ENCODE measurements at regions not wholly inside any gene's neighbourhood (a gene's known extent, or its start where the extent isn't known, plus 50 kb on each side); places are given as distances from the start of the nearest gene placed in this dataset.

DNA sequence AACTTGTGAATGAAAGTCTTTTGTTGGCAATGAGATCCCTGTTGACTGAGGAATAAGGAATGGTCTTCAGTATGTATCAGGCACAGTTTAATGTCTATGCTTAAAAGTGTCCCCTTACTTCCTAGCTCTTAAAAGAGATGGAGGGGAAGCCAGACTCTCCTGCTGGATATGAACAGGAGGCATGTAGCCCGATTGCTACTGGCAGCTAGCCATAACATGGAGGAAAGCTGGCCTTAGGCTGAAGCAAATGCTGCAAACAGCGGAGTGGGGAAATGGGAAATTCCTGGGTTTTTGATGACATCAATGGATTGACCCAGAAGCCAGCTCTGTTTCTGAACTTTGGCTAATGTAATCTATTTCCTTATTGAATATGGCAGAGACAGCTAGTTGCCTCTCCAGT is 266.1 kb downstream of the SLC4A3 start:
- DNase-seq (ENCODE audit: low read depth, low spot score), result no peak

DNA sequence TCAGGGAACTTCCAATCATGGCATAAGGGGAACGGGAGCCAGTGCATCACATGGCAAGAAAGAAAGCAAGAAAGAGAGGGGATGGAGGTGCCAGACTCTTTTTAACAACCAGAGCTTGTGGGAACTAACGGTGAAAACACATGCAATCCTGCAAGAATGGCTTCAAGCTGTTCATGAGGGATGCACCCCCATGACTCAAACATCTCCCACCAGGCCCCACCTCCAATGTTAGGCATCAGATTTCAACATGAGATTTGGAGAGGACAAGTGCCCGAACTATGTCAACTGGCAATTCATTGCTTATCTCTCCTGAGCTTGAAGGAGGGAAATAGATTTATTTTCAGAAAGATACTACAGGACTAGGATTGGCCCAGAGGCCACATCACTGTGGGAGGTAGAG is 270.0 kb downstream of the SLC4A3 start:
- no peak for DNase-seq (ENCODE audit: low read depth, low spot score)

DNA sequence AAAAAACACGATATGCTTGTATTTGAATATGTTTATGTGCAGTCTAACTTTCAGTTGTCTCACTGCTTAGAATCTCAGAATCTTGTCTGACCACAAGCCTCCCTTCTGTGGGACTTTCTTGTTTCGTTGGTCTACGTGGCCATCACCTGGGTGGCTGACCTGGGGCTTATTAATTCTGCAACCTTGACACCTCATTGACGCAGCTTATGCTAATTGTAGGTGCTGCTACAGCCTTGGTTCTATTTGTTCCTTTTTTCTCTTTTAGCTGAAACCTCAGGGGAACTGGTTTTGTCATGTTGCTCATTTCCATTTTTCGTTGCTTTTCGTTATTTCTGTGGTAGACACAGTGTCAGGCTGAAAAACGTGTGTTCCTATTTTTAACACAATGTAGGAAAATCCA is 273.7 kb downstream of the SLC4A3 start:
- DNase-seq (ENCODE audit: low read depth, low spot score), result no peak

DNA sequence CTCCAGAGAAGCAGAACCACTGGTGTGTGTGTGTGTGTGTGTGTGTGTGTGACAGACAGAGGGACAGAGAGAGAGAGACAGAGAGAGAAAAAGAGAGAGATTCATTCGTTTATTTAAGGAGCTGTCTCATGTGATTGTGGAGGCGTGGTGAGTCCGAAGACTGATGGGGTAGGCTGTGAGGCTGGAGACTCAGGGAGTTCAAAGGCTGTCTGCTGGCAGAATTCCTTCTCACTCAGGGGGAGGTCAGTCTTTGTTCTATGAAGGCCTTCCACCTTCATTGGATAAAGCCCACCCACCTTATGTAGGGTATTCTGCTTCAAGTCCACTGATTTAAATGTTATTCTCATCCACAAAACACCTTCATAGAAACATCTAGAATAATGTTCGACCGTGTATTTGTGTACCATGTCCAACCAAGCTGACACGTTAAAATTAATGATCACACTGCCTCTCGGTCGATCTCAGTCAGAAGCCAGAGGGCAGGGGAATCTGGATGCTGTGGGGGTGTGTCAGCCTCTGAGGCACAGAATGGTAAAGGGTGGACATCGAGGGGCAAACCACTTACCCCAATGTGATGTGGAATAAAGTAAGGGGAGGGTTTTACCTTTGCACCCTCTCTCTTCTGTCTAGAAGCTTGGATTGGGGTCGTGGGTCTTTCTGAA is 275.6 kb downstream of the SLC4A3 start:
- DNase-seq (ENCODE audit: low read depth, low spot score), result no peak

DNA sequence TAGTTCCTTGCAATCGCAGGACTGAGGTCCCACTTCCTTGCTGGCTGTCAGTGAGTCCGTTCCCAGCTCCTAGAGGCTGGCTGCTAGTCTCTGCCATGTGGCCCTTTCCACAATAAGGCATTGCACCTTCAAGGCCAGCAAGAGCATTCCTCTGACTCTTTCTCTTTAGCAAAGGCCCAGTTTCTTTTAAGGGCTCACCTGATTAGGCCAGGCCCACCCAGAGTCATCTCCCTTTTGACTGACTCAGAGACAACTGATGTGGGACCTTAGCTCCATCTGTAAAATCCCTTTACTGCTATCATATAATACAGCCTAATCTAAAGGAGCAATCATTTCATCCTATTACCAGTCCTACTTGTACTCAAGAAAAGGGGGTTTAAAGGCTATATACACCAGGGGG is 278.2 kb downstream of the SLC4A3 start:
- DNase-seq (ENCODE audit: low read depth, low spot score), result no peak

DNA sequence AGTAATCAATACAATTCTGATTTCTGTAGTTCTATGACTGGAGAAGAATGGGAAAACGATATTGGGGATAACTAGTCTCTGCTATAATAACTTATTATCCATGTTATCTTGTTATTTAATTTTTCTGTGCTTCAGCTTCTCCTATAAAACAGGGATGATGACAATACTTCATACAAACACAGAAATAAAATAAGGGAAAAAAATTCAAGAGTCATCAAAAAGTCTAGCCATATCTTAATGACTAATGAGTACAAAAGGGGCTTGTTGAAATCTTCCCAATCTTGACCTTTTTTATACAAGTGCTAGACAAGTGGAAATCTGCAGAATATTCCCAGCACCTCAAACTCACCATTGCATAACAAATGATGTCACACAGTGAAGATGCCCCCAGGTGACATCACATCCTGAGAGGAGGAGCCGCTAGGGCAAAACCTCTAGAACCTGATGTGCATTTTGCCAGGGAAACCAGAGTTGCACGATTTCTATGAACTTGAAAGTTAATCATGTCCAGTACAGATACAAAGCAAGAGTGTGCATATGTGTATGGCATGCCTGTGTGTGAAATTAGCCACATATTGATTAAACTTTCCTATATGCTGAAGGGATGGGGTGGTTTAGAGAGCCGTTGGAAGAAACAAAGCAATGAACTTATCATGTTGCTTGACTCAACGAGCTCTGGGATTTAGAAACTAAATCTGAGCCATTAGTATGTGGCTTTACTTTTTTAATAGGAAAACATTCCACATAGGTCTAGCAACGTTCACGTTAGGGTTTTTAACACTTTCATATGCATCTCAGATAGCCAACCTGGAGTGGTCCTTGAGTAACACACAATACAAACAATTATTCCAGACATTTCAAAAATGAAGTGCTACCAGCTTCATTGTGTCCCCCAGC is 278.9 kb downstream of the SLC4A3 start:
- DNase-seq (ENCODE audit: low read depth, low spot score), result no peak

DNA sequence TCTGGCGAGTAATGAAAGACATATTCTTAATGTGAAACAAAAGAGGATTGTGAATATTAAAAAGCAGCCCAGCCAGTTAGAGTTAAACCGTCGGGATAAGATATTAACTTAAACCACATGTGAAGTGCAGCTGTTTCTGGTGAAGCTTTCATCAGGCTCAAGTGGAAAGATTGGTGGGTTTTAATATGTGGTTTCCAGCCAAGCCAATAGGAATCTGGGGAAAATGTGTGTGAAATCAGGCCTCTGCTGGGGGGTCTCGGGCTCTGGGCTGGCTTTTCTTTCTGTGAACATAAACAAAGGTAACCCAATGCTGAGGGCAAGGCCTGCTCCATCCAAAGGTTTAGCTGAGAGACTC is 279.6 kb downstream of the SLC4A3 start:
- no peak for DNase-seq (ENCODE audit: low read depth, low spot score)

DNA sequence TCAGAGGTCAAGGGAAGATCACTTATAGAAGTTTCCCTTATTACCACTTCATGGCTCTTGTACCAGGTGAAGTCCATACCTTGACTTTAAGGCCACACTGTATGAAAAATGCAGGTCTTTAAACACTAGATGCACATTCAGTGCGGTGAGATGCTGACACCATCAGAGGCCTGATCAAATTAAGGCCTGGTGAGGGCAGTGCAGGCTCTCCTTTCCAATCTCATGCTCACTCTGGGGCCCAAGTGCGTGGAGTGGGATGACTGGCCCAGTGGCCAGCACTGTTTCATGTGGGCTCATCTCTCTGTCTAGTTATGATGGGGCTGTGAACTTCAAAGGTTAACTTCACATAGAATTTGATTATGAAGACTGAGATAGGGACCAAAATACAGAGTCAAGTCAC is 281.1 kb downstream of the SLC4A3 start:
- DNase-seq (ENCODE audit: low read depth, low spot score), result no peak

DNA sequence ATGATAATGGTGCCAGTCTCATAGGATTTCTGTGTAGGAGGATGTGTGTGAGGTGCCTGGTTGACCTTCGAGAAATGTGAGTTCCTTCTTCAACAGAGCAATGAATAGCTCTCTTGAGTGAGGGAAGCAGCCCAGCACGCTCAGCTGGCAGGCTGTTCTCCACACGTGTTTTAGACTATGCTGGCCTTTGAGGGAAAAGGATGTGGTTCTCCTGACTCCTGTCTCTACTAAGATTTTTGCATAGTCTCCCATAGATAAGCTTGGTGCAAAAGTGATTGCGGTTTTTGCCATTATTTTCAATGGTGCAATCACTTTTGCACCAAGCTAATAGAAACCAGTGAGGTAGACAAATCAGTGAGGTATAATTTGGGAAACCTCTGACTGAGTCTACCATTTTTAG is 284.1 kb downstream of the SLC4A3 start:
- DNase-seq (ENCODE audit: low read depth, low spot score), result no peak

DNA sequence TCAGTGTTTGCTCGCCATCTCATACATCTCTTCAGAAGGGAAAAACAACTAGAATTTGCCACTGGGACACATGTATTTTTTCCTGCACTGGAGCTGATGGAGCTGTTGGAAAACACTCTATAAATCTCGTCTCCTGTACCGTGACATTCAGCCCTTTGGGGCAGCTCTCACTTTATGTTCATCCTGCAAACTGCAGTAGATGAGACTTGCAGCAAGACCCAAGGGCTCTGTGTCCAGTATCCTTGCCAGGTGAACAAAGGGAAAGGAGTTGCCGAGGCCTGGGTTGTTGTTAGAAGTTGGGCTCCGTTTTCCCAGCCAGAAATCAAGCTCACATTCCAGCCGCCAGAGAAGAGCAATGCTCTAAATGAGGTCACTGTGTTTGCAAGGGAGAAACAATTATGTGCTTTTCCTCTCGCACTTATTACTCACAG is 285.1 kb downstream of the SLC4A3 start:
- DNase-seq (ENCODE audit: low read depth, low spot score), result no peak

DNA sequence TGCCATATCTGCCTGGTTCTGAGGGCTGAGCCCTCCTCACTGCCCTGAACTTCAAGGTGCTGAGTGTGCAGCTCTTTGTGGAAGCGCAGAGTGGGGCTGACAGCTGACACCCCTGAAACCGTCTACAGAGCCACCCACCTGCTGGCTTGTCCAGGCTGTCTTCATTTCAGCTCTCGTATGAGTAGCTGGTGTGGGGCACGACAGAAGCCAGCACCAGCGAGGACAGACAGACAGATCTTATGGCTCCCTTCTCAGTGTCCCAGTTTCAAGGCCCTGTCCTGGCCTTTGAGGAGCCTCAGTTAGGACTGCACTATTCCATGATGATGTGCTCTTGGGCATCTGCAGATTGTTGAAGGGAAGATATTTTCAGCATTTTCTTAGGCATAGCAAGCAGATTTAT is 287.1 kb downstream of the SLC4A3 start:
- no peak for DNase-seq (ENCODE audit: low read depth, low spot score)

DNA sequence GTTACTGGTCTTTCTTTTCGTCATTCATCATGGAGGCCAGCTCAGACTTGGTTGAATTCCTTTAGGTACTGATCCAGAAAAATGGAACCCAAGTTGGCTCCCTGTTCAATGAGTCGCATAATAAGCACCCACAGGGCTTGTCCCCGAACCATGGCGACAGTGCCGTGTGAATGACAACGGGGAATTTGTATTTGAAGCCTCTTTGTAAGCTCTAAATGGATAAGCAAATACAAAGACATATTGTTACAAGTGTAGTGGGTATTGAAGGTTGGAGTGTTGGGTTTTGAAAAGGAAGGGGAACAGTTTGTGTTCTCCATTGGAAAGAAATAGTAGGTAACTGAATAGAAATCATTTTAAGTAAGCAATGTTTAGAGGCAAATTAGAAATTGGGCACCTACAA is 288.9 kb downstream of the SLC4A3 start:
- no peak for DNase-seq (ENCODE audit: low read depth, low spot score)

DNA sequence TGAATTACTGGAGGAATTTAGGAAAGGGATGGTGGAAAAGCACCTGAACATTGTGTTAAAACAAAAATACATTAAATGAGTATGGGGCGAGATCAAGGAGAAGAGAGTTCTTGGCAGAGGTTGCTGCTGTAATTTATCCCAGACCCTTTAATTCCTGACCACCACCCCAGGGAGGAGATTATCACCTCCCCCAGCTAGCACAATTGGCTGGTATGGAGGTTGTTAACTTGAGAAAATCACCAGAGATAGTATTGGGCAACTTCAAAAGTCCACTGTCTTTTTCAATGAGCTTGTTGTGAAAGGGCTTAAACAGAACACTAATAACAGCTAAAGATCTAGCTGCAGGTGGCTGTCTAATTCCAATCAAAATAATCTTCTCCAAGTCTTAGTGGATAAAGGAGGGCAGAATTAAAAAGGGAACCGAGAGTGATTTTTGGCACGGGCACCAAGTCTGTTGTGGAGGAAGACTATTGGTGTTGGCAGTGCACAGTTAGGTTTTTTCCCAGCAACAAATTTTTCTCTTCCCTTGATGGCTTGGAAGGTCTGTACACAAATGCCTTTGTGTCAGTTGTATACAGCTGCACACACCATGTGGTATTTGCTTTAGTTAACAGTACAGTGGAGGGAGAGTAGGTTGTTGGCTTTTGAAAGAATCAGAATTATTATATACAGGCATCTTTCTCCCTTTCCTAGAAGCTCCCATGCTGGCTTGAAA is 289.5 kb downstream of the SLC4A3 start:
- DNase-seq (ENCODE audit: low read depth, low spot score), result no peak

DNA sequence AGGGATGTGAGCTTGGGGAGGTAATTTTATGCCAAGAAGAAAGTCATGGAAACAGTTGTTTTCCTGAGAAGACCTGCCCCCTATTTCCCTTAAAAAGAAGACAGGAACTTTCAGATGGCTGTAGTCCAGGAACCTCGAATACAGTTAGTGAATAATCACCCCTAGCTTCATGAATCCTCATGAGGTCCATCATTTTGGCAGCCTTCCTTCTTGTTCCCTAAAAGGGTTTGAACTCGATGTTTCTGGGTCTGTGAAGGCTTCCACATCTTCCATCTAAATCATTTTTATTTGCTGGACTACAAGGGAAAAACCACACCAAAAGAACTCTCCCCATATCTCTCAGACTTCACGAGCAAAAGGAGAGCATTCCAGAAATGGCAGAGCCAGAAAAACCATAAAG is 290.8 kb downstream of the SLC4A3 start:
- DNase-seq (ENCODE audit: low read depth, low spot score), result no peak

DNA sequence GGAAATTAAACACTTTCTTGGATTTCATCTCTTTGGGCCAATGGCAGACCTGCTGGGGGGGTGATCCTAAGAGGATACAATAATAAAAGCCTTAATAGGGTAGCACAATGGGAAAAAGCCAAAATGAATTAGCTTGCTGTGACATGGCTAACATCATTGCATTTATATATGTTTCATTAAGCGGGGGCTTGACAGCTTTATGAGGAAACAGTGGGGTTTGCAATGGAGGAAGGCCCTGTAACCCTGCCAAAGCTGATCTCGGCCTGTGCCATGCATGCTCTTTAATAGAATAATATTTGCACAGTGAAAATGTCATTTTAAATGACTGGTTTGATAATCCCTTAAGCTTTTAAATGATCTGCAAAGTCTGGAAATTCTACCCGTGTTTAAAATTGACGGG is 291.5 kb downstream of the SLC4A3 start:
- DNase-seq (ENCODE audit: low read depth, low spot score), result no peak

DNA sequence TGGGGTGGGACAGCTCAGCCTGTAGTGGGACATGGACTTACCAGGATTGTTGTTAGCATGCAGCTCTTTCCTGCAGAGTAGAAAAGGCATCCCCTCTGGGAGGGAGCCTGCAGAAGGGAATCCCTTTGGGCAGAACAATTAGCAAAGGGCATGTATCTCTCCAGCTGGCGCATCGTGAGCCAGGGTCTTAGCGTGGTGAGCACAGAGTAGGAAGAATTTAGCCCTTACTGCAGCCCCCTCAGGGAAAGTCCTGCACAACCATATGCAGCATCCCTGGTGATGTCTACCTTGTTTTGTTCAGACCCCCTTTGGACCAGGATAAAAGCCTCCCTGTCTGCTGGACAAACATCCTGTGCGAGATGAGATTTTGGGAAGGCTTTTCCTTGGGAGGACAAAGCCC is 292.1 kb downstream of the SLC4A3 start:
- DNase-seq (ENCODE audit: low read depth, low spot score), result no peak

DNA sequence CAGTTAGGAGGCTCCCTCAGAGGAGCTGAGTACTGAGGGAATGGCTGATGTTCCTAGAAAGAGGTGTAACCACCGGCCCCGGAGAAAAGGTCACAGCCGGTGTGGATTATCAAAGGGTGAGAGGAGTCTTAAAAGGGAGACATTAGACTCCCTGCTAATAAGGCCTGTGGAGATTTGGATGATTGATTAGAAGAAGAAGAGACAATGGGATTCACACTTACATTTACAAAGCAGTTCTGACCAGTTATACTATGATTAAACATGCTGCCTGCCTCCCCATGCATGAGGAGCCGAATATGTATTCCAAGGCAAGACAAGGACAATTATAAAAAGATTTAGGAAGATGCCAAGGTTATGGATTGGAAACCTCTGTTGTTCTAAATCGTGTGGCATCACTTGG is 302.4 kb downstream of the SLC4A3 start:
- no peak for DNase-seq (ENCODE audit: low read depth, low spot score)

DNA sequence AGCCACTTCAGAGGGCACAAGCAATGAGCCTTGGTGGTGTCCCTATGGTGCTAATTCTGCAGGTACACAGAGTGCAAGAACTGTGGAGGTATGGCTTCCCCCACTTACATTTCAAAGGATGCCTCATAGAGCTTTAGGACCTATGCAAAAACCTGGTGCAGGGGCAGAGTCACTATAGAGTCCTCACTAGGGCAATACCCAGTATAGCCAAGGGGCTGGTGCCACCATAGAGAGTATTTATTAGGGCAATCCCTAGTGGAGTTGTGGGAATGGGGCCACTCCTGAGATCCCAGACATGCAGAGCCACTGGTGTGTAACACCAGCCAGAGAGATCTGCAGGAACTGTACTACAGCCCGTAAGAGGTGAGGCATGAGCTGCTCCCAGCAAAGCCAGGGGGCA is 312.2 kb downstream of the SLC4A3 start:
- no peak for DNase-seq (ENCODE audit: low read depth, low spot score)

DNA sequence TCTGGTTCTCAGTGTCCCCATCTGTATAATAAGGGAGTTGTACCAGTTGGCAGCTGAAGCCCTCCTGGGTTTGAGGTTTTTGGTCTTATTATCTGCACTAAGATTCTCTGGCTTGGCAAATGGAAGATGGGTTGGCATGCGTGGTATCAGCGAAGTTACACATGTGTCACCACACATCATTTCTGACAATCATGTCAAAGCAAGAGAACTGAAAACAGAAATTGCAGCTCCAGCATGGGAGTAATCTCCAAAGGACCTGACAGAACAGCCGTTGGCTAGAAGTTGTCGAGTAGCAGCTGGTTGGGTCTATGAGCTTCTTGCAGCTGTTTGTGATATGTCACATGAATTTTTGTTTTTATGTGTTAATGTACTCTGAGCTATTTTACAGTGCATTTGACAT is 317.4 kb downstream of the SLC4A3 start:
- DNase-seq (ENCODE audit: low read depth, low spot score), result no peak

DNA sequence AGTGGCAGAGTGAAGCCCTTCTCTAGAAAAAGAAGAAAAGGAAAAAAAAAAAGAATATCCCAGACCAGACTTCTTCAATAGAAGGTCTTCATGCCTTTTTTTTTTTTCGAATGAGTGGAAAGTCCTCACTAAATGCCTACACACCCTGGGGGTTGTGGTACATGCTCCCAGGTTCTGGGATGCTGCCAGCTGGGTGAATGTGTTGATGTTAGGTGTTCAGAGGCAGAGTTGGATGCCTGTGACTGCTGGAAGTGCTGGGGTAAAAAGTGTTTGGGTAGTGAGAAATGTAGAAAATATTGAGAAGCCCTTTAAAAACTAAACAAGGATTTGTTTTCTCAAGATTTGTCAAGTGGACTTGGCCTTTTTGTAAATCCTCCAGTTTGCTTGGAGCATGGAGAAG is 318.6 kb downstream of the SLC4A3 start:
- DNase-seq (ENCODE audit: low read depth, low spot score), result no peak

DNA sequence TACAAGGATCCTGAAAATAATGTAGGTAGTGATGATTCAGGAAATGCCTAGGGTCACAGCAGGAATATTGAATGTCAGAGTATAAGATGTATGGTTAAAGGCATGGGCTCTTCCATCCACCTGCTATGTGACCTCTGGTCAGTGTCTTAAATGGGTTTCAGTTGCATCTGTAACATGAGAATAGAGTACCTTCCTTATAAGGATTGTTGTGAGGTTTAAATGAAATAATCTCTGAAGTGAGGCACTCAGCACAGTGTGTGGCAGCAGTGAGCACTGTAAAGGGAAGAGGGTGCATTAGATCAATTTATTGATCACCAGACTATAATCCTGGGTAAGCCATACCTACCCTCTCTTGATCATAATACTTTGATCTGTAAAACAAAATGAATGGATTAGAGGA is 319.1 kb downstream of the SLC4A3 start:
- DNase-seq (ENCODE audit: low read depth, low spot score), result no peak

DNA sequence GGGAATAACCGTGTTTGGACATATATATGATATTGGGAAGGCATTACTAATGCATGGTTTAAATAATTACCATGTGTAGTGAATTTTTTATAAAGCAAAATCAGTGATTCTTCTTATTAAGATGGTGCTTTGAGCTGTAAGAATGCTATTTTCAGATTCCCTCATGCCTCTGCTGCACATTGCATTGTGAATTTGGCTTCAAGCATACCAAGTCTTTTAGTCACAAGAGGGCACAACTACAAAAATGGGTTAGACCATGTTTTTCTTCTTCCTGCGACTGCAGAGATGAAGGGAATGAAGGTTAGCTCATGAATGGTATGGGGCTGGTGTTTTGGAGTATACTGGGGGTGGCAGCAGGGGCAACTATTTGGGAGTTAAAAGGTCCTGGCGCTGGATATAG is 320.1 kb downstream of the SLC4A3 start:
- no peak for DNase-seq (ENCODE audit: low read depth, low spot score)

DNA sequence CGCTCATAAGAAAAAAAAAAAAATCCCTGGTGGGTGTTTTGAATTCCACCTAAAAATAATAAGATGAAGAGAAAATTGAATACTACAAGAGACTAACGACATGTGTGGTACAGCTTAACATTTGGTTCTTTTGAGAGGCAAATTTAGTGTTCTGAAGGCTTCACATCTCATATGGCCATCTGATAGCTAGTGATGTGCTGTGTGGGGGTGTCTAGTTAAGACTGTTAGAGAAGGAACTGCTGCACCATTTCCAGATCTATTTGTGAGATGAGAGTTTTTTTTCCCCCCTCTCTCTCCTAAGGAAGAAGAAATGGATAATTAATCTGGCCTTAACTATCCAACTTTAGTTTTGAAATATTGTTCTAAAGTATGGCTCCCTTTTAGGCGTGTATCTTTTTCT is 321.6 kb downstream of the SLC4A3 start:
- no peak for DNase-seq (ENCODE audit: low read depth, low spot score)

Data from brain pericyte (primary cell).